GM19438 (cell line): ENCODE measurements at regions not wholly inside any gene's neighbourhood (a gene's known extent, or its start where the extent isn't known, plus 50 kb on each side); places are given as distances from the start of the nearest gene placed in this dataset.
"Not testable (repeated sequence)": the region's sequence is repeated elsewhere in the genome, so short reads cannot be mapped to it uniquely, and the experiment has no call there.

Experiments
- ATAC-seq: cut with Tn5 transposase; IDR thresholded peaks from one replicate; pipeline ENCODE4 v1.9.1; 2021; ENCODE audit warnings: low read depth; ENCODE audit not compliant: unreplicated experiment

- ATAC-seq, result no peak
Observed at GRCh38 chr1:214859647-214860046, 222.9 kb upstream of the KCNK2 start.

GRCh38 chr1:214861615-214862014, 220.9 kb upstream of the KCNK2 start:
- ATAC-seq, result no peak

GRCh38 chr1:214862421-214862820, 220.1 kb upstream of the KCNK2 start:
- ATAC-seq, result no peak

GRCh38 chr1:214864896-214865688, 217.4 kb upstream of the KCNK2 start:
- no peak for ATAC-seq

GRCh38 chr1:214870426-214870825, 212.1 kb upstream of the KCNK2 start:
- ATAC-seq, result not testable (repeated sequence)

GRCh38 chr1:214880956-214881355, 201.6 kb upstream of the KCNK2 start:
- no peak for ATAC-seq

- ATAC-seq, result no peak
Observed at GRCh38 chr1:214882616-214883015, 199.9 kb upstream of the KCNK2 start.

- no peak for ATAC-seq
Observed at GRCh38 chr1:214895011-214895600, 187.4 kb upstream of the KCNK2 start.

- ATAC-seq, result no peak
Observed at GRCh38 chr1:214896921-214897320, 185.6 kb upstream of the KCNK2 start.

- ATAC-seq, result no peak
Observed at GRCh38 chr1:214897581-214897980, 185.0 kb upstream of the KCNK2 start.

GRCh38 chr1:214898161-214898560, 184.4 kb upstream of the KCNK2 start:
- no peak for ATAC-seq

GRCh38 chr1:214898718-214899117, 183.8 kb upstream of the KCNK2 start:
- ATAC-seq, result no peak

- no peak for ATAC-seq
Observed at GRCh38 chr1:214899908-214900460, 182.6 kb upstream of the KCNK2 start.

- no peak for ATAC-seq
Observed at GRCh38 chr1:214900590-214900989, 181.9 kb upstream of the KCNK2 start.

- ATAC-seq, result no peak
Observed at GRCh38 chr1:214901718-214902117, 180.8 kb upstream of the KCNK2 start.

- no peak for ATAC-seq
Observed at GRCh38 chr1:214902636-214903320, 179.8 kb upstream of the KCNK2 start.

- ATAC-seq, result no peak
Observed at GRCh38 chr1:214912127-214912526, 170.4 kb upstream of the KCNK2 start.

- no peak for ATAC-seq
Observed at GRCh38 chr1:214913966-214914365, 168.6 kb upstream of the KCNK2 start.

GRCh38 chr1:214917081-214917635, 165.4 kb upstream of the KCNK2 start:
- ATAC-seq, result no peak

- no peak for ATAC-seq
Observed at GRCh38 chr1:214918745-214919144, 163.8 kb upstream of the KCNK2 start.

- no peak for ATAC-seq
Observed at GRCh38 chr1:214920337-214920736, 162.2 kb upstream of the KCNK2 start.
